ENCODE measurements at regions not wholly inside any gene's neighbourhood (a gene's known extent, or its start where the extent isn't known, plus 50 kb on each side); places are given as distances from the start of the nearest gene placed in this dataset.
"Not testable (repeated sequence)": the region's sequence is repeated elsewhere in the genome, so short reads cannot be mapped to it uniquely, and the experiment has no call there.

DNA sequence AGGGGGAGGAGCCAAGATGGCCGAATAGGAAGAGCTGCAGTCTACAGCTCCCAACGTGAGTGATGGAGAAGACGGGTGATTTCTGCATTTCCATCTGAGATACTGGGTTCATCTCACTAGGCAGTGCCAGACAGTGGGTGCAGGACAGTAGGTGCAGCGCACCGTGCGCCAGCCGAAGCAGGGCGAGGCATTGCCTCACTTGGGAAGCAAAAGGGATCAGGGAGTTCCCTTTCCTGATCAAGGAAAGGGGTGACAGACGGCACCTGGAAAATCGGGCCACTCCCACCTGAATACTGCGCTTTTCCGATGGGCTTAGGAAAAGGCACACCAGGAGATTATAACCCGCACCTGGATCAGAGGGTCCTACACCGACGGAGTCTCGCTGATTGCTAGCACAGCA lies 121.1 kb upstream of the SESTD1 start:
- H3K4me1 Mint-ChIP-seq: not testable (repeated sequence)
- 96% methylated on average over 16 of the region's 16 CpGs for WGBS (ENCODE audit: insufficient coverage)

DNA sequence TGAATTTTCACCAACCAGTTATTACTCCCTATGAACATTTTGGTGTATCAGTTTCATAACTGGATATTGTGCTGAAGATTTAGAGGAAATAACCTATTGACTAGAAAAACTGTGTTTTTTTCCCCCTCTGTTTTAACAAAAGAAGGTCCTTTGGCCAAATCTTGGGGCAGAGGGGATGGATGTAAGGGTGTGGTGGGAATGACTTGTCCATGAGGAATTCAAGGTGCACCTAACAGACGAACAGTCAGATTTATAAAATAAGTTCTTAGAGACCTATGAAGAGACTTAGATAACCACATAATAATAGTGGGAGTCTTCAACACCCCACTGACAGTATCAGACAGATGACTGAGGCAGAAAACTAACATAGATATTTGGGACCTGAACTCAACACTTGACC lies 119.3 kb upstream of the SESTD1 start:
- intact Hi-C loops (cut with micrococcal nuclease): no loop called here
- Histone ChIP-seq H3K9me3 (replicated peaks in 1 of 2; ENCODE audit: control insufficient read depth in 1 of 2, insufficient read depth in 1 of 2, low read length in 2 of 2) (peaks cover 0 to 16% of the 10 kb centered on the region in 2 donors), H2AFZ (ENCODE audit: insufficient read depth, low read depth, low read length, poor library complexity, severe bottlenecking) (no peak overlapping the region), H3K79me2 (ENCODE audit: insufficient read depth, low read length) (no peaks in the 10 kb centered on the region), H4K20me1 (ENCODE audit: insufficient read depth, low read length) (no peaks in the 10 kb centered on the region), H3K4me3 (replicated peaks in 1 of 3; ENCODE audit: low read depth in 2 of 3, low read length in 3 of 3) (no peak overlapping the region), H3K4me2 (replicated peaks; ENCODE audit: extremely low read depth, low read length, poor library complexity, severe bottlenecking) (no peak overlapping the region), H3K4me1 (ENCODE audit: control insufficient read depth in 1 of 2, insufficient read depth in 2 of 2, low read length in 2 of 2) (no peaks in the 10 kb centered on the region), H3K27me3 (ENCODE audit: control insufficient read depth in 2 of 2, insufficient read depth in 2 of 2, low read length in 2 of 2) (no peaks in the 10 kb centered on the region), H3K9ac (ENCODE audit: insufficient read depth, low read length, poor library complexity, severe bottlenecking) (no peak overlapping the region), H3K36me3 (replicated peaks in 1 of 2; ENCODE audit: control insufficient read depth in 1 of 2, insufficient read depth in 2 of 2, low read length in 2 of 2) (no peaks in the 10 kb centered on the region), H3K27ac (ENCODE audit: low read depth in 1 of 2, low read length in 2 of 2) (no peak overlapping the region)
- H3K4me3 Mint-ChIP-seq: no peak overlapping the region
- H3K36me3 Mint-ChIP-seq: no peaks in the 10 kb centered on the region
- no peak for DNase-seq
- WGBS (ENCODE audit: insufficient coverage): no CpG with 5 or more reads among the region's 1 CpG
- no peaks in the 10 kb centered on the region for H3K4me1 Mint-ChIP-seq
- no peak overlapping the region for H3K27ac Mint-ChIP-seq
- TF ChIP-seq, protein P1, sequence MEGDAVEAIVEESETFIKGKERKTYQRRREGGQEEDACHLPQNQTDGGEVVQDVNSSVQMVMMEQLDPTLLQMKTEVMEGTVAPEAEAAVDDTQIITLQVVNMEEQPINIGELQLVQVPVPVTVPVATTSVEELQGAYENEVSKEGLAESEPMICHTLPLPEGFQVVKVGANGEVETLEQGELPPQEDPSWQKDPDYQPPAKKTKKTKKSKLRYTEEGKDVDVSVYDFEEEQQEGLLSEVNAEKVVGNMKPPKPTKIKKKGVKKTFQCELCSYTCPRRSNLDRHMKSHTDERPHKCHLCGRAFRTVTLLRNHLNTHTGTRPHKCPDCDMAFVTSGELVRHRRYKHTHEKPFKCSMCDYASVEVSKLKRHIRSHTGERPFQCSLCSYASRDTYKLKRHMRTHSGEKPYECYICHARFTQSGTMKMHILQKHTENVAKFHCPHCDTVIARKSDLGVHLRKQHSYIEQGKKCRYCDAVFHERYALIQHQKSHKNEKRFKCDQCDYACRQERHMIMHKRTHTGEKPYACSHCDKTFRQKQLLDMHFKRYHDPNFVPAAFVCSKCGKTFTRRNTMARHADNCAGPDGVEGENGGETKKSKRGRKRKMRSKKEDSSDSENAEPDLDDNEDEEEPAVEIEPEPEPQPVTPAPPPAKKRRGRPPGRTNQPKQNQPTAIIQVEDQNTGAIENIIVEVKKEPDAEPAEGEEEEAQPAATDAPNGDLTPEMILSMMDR (IDR thresholded peaks at IDR 0.05): no peak
- H3K27me3 Mint-ChIP-seq (ENCODE audit: low read depth in 3 of 3): peaks cover 0 to 2% (median 0%) of the 10 kb centered on the region in 3 donors
- peaks cover 5 to 26% (median 13%) of the 10 kb centered on the region in 7 donors for H3K9me3 Mint-ChIP-seq

More for the DNA sequence above, 121.1 kb upstream of the SESTD1 start:
- intact Hi-C loops (cut with micrococcal nuclease); H3K27me3 Mint-ChIP-seq (ENCODE audit: low read depth in 3 of 3); DNase-seq; H4K20me1 ChIP-seq (ENCODE audit: insufficient read depth, low read length); H3K36me3 ChIP-seq (replicated peaks in 1 of 2; ENCODE audit: control insufficient read depth in 1 of 2, insufficient read depth in 2 of 2, low read length in 2 of 2); H3K27ac ChIP-seq (ENCODE audit: low read depth in 1 of 2, low read length in 2 of 2); H3K4me3 ChIP-seq (replicated peaks in 1 of 3; ENCODE audit: low read depth in 2 of 3, low read length in 3 of 3); H3K4me3 Mint-ChIP-seq; H3K27me3 ChIP-seq (ENCODE audit: control insufficient read depth in 2 of 2, insufficient read depth in 2 of 2, low read length in 2 of 2); H3K4me2 ChIP-seq (replicated peaks; ENCODE audit: extremely low read depth, low read length, poor library complexity, severe bottlenecking); H3K27ac Mint-ChIP-seq; H3K36me3 Mint-ChIP-seq; H3K4me1 ChIP-seq (ENCODE audit: control insufficient read depth in 1 of 2, insufficient read depth in 2 of 2, low read length in 2 of 2); H2AFZ ChIP-seq (ENCODE audit: insufficient read depth, low read depth, low read length, poor library complexity, severe bottlenecking); H3K9ac ChIP-seq (ENCODE audit: insufficient read depth, low read length, poor library complexity, severe bottlenecking); H3K79me2 ChIP-seq (ENCODE audit: insufficient read depth, low read length): not testable (repeated sequence)
- H3K9me3 Mint-ChIP-seq: peaks cover 4 to 25% (median 13%) of the 10 kb centered on the region in 7 donors
- peaks cover 0 to 16% of the 10 kb centered on the region in 2 donors for H3K9me3 ChIP-seq (replicated peaks in 1 of 2; ENCODE audit: control insufficient read depth in 1 of 2, insufficient read depth in 1 of 2, low read length in 2 of 2)
